Endothelial cell of hepatic sinusoid (primary cell): ENCODE measurements at regions not wholly inside any gene's neighbourhood (a gene's known extent, or its start where the extent isn't known, plus 50 kb on each side); places are given as distances from the start of the nearest gene placed in this dataset.

Experiments
- in situ Hi-C: cut with HindIII; loops from 2 replicates; pipeline ENCODE4 v1.10.0; 2017; ENCODE audit warnings: low sequenced_read_pairs

DNA sequence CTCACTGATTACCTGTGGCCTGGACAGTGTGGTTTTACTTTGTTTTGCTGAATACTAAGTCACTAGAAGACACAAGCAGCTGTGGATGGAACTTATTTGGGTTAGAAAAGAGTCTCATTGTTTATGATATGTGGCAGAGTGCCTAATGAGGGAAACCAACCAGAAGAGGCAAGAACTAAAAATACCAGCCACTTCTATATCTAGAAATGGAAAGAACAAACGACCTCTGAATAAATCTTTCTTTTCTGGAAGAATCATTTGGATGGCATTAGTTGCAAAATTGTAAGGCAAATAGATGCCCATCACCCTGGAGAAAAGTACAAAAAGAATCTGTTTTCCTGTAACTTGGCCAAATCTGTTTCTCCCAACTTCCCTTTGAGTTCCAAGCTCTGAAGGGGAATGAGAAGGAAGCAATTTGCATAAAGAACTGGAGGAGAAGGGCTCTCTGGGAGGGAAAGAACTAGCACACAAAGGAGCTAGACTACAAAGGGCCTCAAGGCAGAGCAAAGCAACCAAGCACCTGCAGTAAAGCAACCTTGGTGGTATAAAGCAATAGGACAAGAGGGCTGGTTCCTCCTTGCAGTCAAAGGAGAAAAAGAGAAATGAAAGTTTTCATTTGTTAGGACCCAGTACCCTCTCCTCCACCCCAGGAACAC lies 455.4 kb downstream of the CAAP1 start:
- in situ Hi-C loops, result no loop called here

DNA sequence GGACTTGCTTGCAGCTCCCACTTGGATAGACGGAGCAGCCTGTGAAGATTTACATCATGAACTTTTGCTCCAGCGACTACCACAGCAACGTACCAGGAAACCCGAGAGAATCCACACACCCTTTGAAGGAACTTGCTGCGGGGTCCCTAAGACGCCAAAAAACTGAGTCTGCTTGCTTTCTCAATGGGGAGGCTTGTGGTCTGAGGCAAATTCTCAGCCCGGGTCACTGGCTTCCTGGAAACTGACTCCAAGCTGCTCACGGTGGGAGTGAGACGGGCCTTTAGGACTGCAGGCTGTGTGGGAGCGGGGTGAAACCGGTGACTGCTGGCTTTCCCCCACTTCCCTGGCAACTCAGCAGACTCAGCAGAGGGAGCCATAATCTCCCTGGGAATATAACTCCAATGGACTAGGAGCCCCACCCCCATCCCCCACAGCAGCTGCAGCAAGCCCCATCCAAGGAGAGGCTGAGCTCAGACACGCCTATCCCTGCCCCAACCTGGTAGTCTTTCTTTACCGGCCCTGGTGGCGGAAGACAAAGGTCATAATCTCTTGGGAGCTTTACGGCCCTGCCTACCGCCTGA lies 466.0 kb downstream of the CAAP1 start:
- in situ Hi-C loops, result no loop called here

DNA sequence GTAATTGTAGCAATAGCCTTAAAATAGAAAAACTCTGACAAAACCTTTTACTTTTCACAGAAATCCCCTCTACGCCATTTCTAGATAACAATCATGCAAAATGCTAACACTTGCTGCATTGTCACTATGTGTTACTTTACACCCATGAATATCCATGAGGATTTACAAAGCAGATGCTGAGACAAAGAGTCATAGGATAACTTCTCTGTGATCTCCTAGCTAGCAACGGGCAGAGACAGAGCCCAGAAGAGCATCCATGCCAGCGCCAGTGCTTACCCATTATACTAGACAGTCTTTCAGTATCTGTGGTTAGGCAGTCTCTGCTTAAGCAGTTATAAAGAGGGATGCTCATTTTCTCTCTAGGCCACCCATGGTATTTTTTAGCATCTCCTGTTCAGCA lies 474.1 kb downstream of the CAAP1 start:
- in situ Hi-C loops, result no loop called here

DNA sequence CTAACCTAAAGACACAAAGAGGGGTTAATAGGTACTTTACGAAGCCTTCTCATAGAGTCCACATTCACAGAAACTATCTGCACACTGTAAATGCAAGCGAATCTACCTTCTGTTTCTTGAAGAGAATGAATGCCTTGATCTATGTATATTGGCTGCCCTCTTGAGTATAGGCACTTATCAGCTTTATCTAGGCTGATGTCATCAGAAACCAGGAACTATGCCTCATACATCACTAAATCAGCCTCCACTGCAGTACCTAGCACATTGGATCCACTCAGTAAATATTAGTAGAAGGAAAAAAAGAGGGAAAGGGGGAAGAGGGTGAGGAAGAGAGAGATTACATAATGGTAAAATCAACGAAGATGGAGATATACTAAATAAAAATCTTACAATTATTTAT lies 477.1 kb downstream of the CAAP1 start:
- in situ Hi-C loops, result no loop called here

DNA sequence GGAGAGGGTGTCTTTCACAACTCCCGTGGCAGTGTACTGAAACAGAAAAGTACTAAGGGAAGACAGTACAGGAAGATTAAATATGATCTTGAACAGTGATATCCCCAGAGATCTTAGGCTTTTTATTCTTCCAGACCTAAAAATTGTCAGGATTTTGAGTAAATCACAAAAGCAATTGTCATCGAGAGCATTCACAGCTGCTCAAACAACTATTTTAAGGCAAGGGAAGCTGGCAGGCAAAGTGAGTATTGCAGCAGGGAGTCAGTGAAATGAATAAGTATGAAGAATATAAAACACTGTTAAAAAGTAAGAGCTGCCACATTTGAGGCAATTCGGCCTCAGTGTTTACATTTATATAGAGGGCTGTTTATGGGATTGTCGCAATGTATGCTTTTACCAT lies 479.0 kb downstream of the CAAP1 start:
- in situ Hi-C loops, result no loop called here

DNA sequence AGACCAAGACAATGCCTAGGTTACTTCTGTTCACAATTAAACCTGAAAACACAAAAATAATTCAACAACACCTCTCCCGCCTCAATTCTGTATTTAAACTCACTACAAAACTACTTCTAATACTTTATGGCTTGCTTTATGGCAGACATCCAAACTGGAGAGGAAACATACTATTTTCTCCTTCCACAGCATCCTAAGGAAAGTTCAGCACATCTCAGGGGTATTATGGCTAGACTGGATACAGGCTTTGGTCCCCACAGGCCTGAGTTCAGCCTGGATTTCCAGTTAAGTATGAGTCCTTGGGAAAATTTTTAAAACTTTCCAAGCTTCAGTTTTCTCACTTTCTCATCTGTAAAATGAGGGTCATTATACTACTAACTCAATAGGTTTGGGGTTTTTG lies 480.2 kb downstream of the CAAP1 start:
- in situ Hi-C loops, result no loop called here

DNA sequence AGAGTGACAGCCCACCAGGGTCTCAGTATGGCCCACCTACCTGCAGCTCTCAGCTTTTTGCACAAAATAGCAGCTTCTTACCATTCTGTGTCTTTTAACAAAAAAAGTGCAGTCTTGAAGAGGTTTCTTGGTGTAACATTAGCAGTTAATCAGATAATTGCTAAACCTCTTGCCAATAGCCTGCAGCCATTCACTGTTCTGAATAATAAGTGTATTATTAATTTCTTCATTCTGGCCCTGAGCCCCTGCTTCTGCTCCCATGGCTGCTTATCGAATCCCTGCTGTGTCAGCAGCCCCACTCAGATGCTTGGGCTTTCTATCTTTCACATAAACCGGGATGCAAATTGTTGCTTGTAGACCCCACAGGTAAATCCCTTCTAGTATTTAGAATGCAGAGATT lies 485.9 kb downstream of the CAAP1 start:
- in situ Hi-C loops, result no loop called here

DNA sequence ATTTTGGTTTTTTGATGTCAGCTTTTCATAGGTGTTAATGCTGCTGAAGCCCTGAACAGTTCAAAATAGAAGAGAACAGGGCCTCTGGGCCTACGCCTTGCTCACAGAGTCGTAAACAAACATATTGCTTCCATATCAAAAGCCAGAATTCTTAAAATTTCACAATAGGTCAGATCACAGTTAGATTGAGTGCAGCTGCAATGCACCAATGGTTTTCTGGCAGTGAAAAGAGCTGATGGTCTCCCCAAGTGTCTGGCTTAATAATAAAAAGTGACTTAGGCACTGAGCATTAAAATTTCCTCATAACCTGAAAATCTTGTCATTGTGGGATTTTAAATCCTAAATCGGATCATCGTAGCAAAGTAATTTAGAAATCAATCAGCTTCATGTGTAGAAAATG lies 493.0 kb downstream of the CAAP1 start:
- in situ Hi-C loops, result no loop called here

DNA sequence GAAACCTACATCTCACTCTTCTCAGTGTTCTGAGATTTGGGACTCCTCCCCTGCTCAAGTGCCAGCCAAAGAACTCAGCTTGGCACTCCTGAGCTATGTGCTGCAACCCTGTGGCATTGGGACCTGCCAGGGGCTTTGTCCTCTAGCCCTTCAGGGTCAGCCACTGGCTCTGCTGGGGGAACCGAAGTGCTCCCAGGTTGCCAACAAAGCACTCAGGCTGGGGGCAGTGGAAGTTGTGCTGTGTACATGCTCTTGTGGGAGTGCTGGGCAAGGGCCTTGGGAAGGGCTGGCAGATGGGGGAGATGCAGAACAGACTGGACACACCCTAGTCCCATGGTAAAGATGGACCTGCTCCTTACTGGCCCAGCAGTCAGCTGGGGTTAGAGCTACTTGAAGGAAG lies 498.6 kb downstream of the CAAP1 start:
- in situ Hi-C loops, result no loop called here

DNA sequence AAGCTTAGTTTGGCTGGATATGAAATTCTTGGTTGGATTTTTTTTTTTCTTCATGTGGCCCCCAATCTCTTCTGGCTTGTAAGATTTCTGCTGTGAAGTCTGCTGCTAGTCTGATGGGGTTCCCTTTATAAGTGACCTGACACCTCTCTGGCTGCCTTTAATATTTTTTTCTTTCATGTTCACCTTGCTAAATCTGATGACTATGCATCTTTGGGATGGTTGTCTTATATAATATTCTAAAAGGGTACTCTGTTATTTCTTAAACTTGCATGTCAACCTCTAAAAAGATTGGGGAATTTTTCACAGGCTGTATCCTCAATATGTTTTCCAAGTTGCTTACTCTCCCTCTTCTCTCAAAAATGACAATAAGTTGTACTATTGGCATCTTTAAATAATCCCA lies 500.0 kb downstream of the CAAP1 start:
- in situ Hi-C loops, result no loop called here

DNA sequence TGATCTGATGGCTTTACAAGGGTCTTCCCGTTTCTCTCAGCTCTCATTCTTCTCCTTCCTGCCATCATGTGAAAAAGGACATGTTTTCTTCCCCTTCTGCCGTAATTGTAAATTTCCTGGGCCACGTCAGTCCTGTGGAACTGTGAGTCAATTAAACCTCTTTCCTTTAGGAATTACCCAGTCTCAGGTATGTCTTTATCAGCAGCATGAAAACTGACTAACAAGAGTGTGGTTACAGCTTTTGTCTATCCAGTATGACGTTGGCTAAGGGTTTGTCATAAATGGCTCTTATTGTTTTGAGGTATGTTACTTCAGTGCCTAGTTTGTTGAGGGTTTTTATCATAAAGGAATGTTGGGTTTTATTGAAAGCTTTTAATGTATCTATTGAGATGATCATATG lies 501.6 kb downstream of the CAAP1 start:
- in situ Hi-C loops, result no loop called here

DNA sequence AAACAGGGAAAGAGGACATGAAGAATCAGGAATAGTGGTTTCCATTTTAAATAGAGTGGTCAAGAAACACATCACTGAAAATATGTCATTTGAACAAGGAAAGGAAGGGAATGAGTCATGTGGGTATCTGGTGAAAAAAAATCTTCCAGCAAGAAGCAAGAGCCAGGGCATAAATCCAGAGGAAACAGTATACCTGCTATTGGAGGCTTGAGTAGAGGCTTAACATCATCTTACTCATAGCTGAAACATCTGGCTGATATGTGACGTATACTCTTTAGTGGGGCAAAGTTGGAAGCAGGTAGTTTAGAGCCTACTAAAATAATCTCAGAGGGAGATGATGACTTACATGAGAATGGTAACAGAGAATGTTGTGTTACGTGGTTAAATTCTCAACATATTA lies 517.2 kb downstream of the CAAP1 start:
- in situ Hi-C loops, result no loop called here

DNA sequence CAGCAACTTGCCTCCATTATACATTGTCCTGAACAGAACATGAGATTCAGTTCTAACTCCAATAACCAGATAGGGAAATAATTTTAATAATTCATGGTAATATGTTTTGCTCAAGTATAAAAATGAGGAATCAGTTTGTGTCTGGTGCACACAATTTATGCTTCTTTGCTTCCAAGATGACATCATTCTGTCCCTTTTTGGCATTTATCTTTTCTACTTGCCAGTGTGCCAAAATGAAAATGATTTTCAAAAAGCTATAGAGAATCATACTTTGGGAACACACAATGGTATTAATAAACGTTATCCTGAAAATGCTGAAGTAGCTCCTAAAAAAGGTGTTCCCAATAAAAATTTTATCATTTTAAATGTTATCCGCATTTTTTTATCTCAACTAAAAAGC lies 519.0 kb downstream of the CAAP1 start:
- in situ Hi-C loops, result no loop called here

DNA sequence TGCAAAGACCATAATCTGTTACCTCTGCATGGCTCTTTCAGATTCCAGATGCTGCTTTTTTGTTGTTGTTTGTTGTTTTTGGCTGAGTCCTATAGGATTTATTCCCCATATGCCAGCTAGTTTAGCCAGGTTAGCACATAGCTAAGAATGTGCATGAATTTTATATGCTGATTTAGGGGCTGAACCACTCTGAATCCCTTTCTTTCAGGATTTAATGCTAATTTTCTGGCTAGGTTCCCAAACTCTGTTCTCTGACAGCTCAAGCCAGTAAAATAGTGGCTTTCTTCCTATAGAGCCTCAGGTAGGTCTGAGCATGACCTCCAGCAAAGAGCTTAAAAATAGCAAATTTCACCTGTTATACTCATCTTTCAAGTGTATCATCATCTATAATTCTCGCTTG lies 521.4 kb downstream of the CAAP1 start:
- in situ Hi-C loops, result no loop called here

DNA sequence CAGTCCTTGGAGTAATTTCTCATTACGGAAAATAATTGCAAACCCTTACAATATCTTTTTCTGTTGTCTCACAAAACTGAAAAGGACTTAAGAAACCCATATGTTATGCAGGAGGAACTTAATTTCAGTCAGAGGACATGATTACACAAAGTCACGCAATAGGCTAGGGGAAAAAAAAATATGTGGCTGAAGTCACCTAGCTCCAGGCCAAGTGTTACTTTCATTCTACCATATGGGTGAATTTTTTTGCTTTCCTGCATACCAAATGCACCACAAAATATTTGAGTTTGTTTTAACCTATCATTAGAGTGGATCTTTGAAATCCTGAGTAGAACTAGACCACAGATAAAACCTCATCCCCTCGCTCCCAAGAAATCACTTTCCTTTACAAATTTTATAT lies 523.5 kb downstream of the CAAP1 start:
- in situ Hi-C loops, result no loop called here

DNA sequence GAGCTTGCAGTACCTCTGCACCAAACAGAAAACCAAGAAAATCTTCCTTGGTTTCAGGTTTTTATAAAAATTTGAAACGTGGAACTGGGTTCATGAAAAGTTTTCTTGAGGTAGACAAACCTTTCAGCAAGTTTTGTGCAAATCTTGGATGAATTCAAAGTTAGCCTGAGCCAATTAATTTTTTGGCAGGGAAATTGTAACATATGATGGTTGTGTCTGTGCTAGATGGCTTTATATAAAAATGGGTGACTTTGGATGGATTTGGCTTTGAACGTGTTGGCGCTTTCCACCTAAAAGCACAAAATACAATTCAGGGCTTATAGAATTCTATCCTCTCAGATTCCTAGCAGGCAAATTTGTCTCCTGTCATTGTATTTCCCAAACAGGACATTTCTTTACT lies 524.4 kb downstream of the CAAP1 start:
- in situ Hi-C loops, result no loop called here

DNA sequence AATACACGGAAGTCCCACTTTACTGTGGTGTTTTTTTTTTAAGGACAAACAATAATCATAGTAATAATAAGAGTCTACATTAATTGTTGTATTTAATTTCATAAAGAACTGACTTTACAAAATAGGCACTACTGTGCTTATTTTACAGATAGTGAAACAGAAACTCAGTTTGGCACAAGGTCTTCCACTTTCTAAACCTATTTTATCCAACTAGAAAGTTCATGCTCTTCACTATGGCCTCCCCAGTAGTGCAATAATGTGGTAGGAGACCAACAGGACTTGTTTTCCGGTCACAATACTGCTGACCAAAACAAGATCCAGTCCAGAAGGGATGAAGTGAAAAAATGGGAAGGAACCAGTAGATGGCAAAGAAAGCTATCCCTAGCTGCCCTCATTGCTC lies 531.6 kb downstream of the CAAP1 start:
- in situ Hi-C loops, result no loop called here

DNA sequence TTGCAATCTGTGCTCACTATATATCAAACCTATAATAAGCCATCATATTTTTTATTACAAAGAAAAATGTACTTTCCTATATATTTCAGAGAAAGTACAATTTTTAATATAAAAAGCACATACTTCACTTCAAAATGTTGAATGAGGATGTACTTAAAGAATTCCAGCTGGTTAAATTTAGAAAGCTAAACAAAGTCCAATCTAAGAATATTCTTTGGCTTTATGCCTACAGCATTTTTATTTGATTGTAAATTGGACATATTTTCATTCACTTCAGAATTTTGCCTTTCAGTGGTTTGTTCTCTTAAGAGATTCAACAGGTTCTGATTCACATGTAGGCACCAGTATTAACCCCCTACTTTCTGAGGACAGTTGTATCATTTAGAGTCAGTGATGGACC lies 533.8 kb downstream of the CAAP1 start:
- in situ Hi-C loops, result no loop called here

DNA sequence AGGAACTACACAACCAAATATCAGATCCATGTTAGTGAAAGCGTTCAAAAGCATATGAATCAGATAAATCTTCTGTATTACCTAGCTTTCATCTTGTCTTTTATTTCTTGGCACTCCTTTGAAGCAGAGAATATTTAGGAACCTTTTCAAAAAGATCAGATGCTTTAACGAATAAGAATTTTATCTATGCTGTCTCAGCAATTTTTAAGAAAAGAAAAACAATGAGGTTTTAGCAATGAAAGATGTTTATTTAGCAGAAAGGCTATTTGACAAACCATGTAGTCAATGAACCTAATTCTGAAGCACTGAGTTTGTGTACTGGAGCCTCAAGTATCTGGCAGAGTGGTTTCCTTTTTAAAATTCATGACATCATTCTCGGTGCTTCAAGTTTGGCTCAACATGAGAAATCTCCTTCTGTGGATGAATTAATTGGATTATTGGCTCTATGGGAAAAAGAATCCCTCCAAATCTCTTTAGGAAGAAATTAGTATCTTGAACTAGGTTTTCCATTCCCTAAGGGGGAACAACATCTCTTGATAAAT lies 534.7 kb downstream of the CAAP1 start:
- in situ Hi-C loops, result no loop called here

DNA sequence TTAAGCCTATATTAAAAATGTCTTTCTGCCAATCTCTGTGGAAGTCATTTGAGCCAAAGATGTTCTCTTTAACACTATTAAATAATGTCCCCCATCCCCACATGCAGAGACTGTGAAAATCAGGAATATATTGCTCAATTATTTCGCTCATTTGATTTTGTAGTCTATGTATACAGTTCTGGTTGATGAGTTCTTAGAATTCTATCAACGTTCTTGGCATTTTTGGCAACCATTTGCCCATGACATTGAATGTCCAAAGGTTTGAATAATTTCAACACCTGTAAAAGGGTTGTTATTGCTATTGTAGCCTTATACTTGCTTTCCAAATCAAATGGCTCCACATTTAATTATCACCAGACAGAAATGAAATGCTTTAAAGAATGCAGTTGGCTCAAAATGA lies 536.1 kb downstream of the CAAP1 start:
- in situ Hi-C loops, result no loop called here

DNA sequence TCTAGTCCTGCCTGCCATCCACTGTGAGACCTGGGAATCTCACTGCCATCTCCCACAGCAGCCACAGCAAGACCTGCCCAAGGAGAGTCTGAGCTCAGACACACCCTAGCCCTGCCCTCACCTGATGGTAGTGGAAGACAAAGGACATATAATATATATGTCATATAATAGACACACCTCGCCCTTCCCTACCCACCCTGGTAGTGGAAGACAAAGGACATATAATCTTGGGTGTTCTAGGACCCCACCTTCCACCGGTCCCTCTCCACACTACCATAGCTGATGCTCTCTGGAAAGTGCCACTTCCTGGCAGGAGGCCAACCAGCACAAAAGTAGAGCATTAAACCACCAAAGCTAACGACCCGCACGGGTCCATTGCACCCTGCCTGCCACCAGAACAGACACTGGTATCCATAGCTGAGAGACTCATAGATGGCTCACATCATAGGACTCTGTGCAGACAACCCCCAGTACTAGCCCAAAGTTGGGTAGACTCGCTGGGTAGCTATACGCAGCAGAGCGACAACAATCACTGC lies 545.6 kb downstream of the CAAP1 start:
- in situ Hi-C loops, result no loop called here

DNA sequence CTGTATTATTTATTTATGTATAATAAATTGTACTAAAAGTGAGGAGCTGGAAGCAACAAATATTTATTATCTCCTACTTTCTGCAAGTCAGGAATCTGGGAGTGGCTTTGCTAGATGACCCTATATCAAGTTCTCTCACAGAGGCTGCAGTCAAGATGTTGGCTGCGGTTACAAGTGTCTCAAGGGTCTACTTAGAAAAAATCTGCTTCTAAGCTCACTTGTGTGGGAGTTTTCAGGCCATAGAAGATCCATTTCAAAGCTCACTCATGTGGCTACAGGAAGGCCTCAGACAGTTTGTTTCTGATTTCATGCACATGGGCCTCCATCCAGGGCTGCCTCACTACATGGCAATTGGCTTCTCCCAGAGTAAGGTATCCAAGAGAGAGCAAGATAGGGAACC lies 551.1 kb downstream of the CAAP1 start:
- in situ Hi-C loops, result no loop called here

DNA sequence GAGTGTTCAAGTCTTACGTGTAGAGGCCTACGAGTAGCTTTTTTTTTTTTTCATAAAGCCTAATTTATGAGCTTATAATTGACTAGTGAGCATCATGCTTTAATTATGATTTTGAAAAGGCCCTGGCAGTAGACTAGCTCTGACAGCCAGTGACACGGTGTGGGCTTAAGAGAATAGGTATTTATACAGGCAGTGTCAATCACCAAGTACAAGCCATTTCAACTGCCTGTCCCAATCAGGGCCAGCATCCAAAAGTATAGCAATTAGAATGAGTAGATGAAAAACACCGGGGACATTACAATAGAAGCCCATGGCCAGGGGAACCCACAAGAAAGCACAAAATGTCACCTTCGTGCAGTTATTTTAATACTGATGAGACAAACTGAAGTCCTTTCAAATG lies 552.8 kb downstream of the CAAP1 start:
- in situ Hi-C loops, result no loop called here
